ENCODE measurements at regions not wholly inside any gene's neighbourhood (a gene's known extent, or its start where the extent isn't known, plus 50 kb on each side); places are given as distances from the start of the nearest gene placed in this dataset.
"Not testable (repeated sequence)": the region's sequence is repeated elsewhere in the genome, so short reads cannot be mapped to it uniquely, and the experiment has no call there.

GRCh38 chr4:123218981-123219380 lies 177.6 kb upstream of the SPRY1 start:
- no peak for DNase-seq (ENCODE audit: low spot score)

DNA sequence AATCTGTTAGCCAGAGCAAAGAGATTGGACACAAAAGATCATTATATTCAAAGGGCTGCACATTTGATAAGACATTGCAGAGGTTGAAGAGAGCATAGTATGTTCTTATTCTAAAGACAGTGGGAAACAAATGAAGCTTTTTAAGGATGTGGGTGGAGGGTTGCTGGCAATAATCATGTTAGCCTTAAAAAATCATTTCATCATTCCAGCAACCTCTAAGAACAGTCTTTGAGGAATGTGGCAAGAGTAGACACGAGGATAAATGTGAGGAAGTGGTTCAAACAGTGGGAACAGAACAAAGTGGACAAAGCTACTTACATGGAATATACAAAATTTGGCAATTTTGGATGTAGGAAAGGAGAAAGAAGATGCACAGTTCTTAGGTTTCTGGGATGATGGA lies 167.3 kb upstream of the SPRY1 start:
- DNase-seq (ENCODE audit: low spot score), result no peak

- DNase-seq (ENCODE audit: low spot score), result no peak
Observed at GRCh38 chr4:123230061-123230460, 166.5 kb upstream of the SPRY1 start.

- DNase-seq (ENCODE audit: low spot score), result no peak
Observed at GRCh38 chr4:123232439-123232838, 164.2 kb upstream of the SPRY1 start.

DNA sequence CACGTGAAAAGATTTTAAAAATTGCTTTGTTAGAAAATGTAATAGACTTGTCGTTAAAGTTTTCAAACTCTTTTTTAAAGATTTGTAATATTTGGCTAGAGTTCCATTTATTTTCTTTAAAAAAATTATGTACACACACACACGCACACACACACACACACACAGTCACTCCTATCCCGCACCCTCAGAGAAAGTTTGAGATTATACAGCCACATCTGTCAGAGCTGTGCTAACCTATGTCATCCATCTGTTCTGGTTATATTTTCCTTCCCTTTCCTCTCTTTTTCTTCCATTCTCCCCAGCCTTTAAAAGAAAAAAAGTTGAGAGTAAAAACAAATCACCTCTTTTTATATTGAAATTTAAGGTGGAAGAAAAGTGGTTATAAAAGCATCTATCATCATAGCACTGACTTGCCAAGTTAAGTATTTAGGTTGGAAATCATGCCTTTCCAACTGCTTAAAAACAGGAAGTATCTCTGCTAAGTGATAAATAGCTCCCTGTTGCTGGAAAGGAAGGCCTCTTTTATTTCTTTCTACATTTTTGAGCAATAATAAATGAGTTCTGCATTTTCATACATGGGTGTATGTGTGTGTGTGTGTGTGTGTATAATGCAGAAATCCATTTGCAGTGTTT lies 163.3 kb upstream of the SPRY1 start:
- DNase-seq (ENCODE audit: low spot score), result no peak

GRCh38 chr4:123234955-123235354 lies 161.6 kb upstream of the SPRY1 start:
- no peak for DNase-seq (ENCODE audit: low spot score)

DNA sequence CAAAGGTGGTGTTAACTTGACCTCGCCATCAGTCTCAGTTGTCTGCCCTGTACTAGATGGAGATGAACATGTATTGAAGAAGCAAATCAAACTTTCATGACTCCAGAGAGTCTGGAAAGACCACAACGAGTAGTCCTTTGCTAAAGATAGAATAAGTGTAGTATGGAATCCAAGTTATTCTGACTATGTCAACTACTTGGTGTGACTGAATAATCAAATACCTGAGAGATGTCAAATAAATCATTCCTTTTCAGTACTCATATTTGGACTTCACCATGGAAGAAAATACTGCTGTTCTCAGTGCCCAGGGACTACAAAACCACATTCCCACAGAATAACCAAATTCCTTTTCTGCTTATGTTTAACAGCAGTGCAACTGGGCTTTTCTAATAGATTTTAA lies 161.2 kb upstream of the SPRY1 start:
- DNase-seq (ENCODE audit: low spot score), result no peak

- DNase-seq (ENCODE audit: low spot score), result no peak
Observed at GRCh38 chr4:123236606-123237005, 160.0 kb upstream of the SPRY1 start.

GRCh38 chr4:123240286-123240685 lies 156.3 kb upstream of the SPRY1 start:
- DNase-seq (ENCODE audit: low spot score), result not testable (repeated sequence)

- not testable (repeated sequence) for DNase-seq (ENCODE audit: low spot score)
Observed at GRCh38 chr4:123243220-123243619, 153.4 kb upstream of the SPRY1 start.

- no peak for DNase-seq (ENCODE audit: low spot score)
Observed at GRCh38 chr4:123244137-123244536, 152.5 kb upstream of the SPRY1 start.

GRCh38 chr4:123246085-123246484 lies 150.5 kb upstream of the SPRY1 start:
- DNase-seq (ENCODE audit: low spot score), result no peak

GRCh38 chr4:123248085-123248659 lies 148.4 kb upstream of the SPRY1 start:
- no peak for DNase-seq (ENCODE audit: low spot score)

DNA sequence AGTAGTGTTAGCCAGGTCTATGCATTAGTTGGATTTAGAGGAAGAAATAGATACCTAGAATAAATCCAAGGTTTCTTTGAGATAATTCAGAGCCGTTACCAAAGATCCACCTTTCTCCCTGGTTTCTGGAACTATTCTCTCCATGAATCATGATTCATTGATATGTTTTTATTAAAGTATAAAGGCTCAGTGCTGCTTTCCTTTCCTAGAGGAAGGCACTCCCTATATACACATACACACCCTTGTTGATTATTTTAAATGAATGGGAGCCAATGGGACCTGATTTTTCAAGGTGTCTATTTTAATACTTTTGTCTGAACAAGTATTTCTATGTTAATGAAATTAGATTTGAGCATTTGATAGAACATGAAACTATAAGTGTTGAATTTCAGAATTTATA lies 146.8 kb upstream of the SPRY1 start:
- DNase-seq (ENCODE audit: low spot score), result no peak

DNA sequence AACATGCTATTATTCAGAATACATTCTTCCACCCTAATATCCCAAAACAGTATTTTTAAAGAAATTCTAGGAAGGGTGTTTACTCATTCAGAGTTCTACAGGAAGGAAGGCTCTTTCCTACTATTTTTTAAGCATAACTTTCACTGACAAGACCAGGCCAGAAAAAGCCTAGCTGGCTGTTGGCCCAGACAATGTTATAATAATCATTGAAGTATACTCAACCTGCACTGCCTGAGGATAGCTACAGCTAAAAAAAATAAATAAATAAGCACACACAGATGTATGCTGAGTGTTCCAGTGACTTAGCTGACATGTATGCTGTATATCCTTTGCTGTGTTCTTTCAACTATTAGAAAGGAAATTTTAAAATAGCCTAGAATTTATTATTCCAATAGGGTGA lies 145.8 kb upstream of the SPRY1 start:
- no peak for DNase-seq (ENCODE audit: low spot score)

GRCh38 chr4:123255971-123256370 lies 140.6 kb upstream of the SPRY1 start:
- DNase-seq (ENCODE audit: low spot score), result no peak

DNA sequence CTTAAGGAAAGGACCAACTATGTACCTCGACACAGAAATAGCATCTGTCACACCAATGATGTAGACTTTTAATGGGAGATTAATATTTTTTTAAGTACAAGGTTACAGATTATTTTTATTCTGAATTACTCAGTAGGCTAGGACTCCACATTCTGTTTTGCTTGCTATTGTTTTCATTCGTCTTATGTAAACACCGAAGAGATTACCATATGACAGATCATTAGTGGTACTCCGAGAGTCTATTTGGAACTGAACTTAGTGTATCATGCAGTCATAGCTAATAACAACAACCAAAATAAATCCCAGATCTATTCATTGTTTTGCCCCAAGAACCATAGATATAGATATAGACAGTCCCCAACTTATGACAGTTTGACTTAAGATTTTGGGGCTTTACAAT lies 139.7 kb upstream of the SPRY1 start:
- no peak for DNase-seq (ENCODE audit: low spot score)

GRCh38 chr4:123257591-123257990 lies 139.0 kb upstream of the SPRY1 start:
- DNase-seq (ENCODE audit: low spot score), result no peak

- DNase-seq (ENCODE audit: low spot score), result no peak
Observed at GRCh38 chr4:123259676-123260646, 136.6 kb upstream of the SPRY1 start.

- DNase-seq (ENCODE audit: low spot score), result no peak
Observed at GRCh38 chr4:123260653-123261052, 135.9 kb upstream of the SPRY1 start.

DNA sequence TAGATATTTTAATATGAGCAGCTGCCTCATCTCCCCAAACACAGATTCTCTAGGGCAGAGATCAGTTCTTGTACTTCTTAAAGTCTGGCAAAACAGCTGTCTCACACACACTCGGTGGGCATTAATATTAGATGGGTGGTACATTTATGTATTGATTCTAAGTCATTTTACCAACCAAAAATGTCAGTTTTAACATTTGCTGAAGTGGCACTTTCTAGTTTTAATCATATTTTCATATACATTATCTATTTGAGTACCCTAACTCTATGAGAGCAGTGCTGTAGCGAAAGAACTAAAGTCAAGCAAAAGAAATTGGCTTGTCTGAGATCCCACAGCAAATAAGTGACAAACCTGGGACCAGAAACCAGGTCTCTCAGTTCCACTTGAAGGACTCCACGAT lies 134.5 kb upstream of the SPRY1 start:
- no peak for DNase-seq (ENCODE audit: low spot score)

- DNase-seq (ENCODE audit: low spot score), result no peak
Observed at GRCh38 chr4:123265443-123265842, 131.2 kb upstream of the SPRY1 start.

DNA sequence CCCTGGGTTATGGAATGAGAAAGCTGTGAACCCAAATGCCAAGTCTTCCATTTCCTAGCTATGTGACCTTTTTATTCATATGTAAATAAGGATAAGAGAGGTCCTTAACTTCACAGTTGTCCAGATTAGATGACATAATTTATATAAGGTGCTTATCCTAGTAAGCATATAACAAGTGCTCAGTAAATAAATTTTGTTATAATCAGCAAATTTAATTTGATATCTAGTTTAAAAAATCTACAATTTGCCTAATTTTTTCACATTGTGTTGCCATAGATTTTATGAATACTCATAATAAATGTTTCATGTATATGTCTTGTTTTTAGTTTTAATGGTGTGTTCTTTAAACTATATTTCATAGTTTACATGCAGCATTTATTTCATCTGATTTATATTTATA lies 130.4 kb upstream of the SPRY1 start:
- DNase-seq (ENCODE audit: low spot score), result no peak
